KG1 (cell line): ENCODE measurements at regions not wholly inside any gene's neighbourhood (a gene's known extent, or its start where the extent isn't known, plus 50 kb on each side); places are given as distances from the start of the nearest gene placed in this dataset.

Experiments used
- DNase-seq: peaks from one replicate; lab custom pipeline; 2025; lab: John Stamatoyannopoulos, UW

GRCh38 chr10:125513429-125514182, 169.4 kb downstream of the TEX36 start:
- DNase-seq, result no peak

- no peak for DNase-seq
Measured at GRCh38 chr10:125510998-125511397, 172.0 kb downstream of the TEX36 start.

GRCh38 chr10:125505648-125506047, 177.3 kb downstream of the TEX36 start:
- no peak for DNase-seq

- no peak for DNase-seq
Measured at GRCh38 chr10:125502276-125502675, 180.7 kb downstream of the TEX36 start.

GRCh38 chr10:125495386-125495785, 187.6 kb downstream of the TEX36 start:
- DNase-seq, result no peak

- DNase-seq, result no peak
Measured at GRCh38 chr10:125494651-125495239, 188.2 kb downstream of the TEX36 start.

- no peak for DNase-seq
Measured at GRCh38 chr10:125491381-125491780, 191.6 kb downstream of the TEX36 start.

GRCh38 chr10:125489731-125490130, 193.2 kb downstream of the TEX36 start:
- DNase-seq, result no peak

DNA sequence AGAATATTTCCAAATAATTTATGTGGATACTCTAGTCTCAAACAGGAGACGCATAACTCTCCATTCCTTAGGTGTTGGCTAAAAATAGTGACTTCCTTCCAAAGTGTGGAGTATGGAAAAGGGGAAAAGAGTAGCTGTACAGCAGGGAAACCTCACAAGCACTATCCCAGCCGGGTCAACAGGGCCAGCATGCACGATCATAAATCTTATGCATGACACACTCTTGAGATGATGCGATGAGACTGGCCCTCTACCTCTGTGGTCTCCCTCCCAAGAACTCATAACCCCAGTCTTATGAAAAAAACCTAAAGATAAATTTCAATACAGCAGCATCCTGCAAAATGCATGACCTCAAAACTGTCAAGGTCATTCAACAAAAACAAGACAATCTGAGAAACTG, 197.3 kb downstream of the TEX36 start:
- DNase-seq, result no peak

DNA sequence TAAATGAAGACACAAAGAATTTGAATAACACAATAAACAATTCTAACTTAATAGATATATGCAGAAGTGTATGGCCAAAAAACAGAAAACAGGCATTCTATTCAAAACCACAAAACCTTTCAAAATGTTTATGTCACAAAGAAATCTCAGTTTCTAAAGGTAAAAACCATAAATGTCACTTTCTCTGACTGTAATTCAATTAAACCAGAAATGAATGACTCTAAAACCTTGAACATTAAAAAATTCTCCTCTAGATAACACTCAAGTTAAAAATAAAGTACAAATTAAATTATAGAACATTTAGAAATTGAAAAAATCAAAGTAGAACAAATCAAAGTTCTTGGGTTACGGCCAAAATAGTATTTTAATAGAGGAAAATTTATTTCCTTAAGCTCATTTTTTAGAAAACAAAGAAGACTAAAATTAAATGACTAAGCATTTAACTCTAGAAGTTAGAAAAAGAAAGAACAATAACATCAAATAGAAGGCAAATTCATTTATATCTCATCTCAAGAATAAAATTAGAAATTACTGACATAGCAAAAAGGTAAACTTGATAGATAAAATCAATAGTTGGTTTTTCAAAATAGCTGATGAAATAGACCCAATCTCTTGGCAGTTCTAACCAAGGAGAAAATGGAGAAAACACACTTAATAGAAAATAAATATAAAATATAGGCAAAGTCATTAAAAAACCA, 198.8 kb downstream of the TEX36 start:
- no peak for DNase-seq

DNA sequence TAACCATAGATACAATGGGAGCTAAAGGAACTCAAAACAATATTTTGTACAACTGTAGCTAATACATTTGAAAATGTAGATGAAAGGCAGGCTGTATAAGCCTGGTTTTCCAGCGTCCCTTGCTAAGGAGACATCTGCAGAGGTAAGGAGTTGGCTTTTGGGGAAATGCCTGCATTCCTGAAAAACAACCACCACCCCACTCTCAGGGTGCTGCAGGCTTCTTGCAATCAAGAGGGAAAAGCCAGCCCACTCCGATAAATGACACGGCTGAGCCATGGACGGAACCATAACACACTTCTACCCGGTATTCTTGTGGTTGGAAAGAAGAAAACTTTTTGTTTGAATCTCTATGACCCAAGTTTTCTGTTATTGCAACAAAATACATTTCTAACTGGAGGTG, 200.3 kb downstream of the TEX36 start:
- no peak for DNase-seq

DNA sequence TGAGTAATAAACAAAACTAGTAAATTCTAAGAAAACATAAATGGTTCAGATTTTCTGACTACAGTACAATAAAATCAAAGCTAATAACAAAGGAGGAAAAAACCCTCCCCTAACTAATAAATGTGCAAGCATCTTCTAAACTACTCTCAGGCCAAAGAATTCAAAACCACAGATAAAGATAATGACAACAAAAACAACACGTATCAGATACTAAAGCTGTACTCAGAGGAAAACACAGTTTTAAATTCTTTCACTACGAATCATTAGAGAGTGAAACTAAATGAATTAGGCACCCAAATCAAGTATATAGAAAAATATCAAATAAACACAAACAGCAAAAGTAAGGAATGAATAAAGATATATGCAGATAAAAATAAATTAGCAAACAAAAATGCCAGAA, 200.9 kb downstream of the TEX36 start:
- no peak for DNase-seq

DNA sequence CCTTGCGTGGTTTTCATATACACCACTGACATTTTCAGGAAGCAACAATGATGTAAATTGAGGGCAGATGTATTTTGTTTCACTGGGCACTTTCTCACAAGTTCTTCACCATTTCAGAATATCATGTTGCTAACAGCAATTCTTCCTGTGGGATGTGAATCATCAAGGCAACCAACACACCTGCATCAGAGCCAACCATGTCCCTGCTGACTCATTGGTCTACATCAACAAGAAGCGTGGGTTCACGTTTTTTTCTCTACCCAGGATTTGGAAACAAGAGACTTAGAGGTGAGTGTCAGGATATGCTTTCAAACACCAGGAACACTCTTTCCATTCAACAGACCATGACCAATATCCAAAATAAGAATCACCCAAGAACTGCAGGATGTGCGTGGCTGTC, 203.9 kb downstream of the TEX36 start:
- DNase-seq, result no peak

- no peak for DNase-seq
Measured at GRCh38 chr10:125475815-125476214, 207.1 kb downstream of the TEX36 start.

- no peak for DNase-seq
Measured at GRCh38 chr10:125473143-125473793, 209.7 kb downstream of the TEX36 start.

- no peak for DNase-seq
Measured at GRCh38 chr10:125472010-125472607, 210.9 kb downstream of the TEX36 start.

DNA sequence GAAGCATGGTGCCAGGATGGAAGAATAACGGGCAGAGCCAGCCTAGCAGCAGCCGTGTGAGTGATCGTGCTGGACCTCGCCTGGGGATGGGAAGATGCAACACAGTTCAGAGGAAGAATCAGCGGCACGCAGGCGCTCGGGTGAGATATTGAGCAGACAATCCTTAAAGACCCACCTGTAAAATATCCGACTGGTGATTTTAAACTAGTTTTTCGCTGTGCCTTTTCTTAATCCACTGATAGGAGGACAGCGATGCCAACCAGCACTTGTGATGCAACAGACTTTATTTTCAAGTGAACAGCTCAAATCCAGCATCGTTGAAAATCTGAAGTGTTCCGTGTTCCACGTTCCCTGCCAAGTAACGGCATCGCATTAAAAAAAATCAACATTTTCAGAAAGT, 214.7 kb downstream of the TEX36 start:
- no peak for DNase-seq

DNA sequence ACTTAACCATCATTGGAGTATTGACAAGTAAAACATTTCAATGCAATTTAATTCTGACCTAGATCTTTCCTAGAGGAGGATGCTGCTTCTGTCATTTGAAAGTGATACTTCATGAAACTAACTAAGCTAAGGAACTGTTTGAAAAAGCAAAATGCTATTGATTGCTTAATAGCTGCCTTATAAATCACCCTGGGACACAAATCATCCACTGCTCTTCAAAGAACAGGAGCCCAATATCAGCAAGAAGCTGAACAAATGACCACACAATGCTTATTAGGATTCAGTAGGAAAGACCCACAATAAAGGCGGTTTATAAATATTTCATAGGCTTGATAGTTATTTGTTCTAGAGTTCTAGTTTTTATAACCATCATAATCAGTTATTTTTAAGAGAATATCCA, 216.3 kb downstream of the TEX36 start:
- no peak for DNase-seq

- no peak for DNase-seq
Measured at GRCh38 chr10:125462845-125463244, 220.1 kb downstream of the TEX36 start.

DNA sequence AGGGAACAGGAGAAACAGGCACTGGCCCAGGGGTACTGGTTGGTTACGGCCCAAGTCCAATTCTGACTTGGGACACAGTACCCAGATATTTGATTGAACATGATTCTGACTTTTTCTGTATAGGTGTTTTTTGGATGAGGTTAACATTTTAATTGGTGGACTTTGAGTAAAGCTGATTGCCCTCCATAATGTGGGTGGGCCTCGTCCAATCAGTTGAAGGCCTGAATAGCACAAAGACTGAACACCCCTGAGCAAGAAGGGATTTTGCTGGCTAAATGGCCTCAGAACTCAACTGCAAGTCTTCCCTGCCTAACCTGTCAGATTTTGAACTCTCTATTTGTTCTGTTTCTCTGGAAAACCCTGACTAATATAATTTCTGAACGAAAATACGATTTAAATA, 222.6 kb downstream of the TEX36 start:
- no peak for DNase-seq

GRCh38 chr10:125457406-125457805, 225.6 kb downstream of the TEX36 start:
- no peak for DNase-seq

DNA sequence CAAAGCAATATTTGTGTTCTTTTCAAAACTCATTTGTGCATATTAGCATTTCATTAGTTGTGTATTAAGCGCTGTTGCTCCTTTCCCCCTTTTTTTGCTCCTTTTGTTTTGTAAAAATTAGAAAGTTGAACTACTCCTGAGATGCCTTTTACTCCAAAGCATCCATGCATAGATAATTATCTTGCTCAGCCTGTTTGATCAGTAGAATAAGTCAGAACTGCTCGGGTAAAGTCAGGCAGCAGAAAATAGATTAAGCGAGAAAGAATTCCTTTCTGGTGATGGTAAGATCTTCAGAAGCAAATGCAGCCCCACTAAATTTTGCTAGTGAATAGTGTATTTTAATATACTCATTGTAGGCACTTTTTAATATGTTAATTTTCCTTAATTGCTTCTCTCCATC, 227.1 kb downstream of the TEX36 start:
- no peak for DNase-seq
